ENCODE measurements at regions not wholly inside any gene's neighbourhood (a gene's known extent, or its start where the extent isn't known, plus 50 kb on each side); places are given as distances from the start of the nearest gene placed in this dataset.
A peak's percentile ranks its signal among the peaks of the same experiment; 100 is the strongest.

GRCh38 chr13:50125304-50125553 is 110.0 kb downstream of the KCNRG start:
- TF ChIP-seq CTCF (IDR thresholded peaks at IDR 0.05): no peak
- H3K27me3 Mint-ChIP-seq (ENCODE audit: low read depth in 2 of 2): peaks cover 11 to 14% of the 10 kb centered on the region in 2 donors
- H3K36me3 Mint-ChIP-seq: no peaks in the 10 kb centered on the region
- H3K27me3 ChIP-seq (ENCODE audit: control insufficient read depth, insufficient read depth, low read length): peaks cover 13% of the 10 kb centered on the region
- no peaks in the 10 kb centered on the region for H3K36me3 ChIP-seq (ENCODE audit: control insufficient read depth, insufficient read depth, low read length)
- peak overlapping the region; percentile 91 for H3K4me3 Mint-ChIP-seq
- intact Hi-C loops (cut with micrococcal nuclease): loop anchor here (2.0 to 10.0 kb wide), 3 partner anchors 110 to 784 kb away; partner anchors contain the start of genes CAB39L, RNASEH2B and SETDB2
- H3K27ac ChIP-seq (ENCODE audit: low read length): peak overlapping the region; percentile 96
- peak overlapping the region; percentile 95 for H3K4me3 ChIP-seq (ENCODE audit: low read length)
- DNase-seq (peak in 1 of 2 donors; percentile 69), ATAC-seq (peak in 1 of 3 donors; percentile 16)
- no peaks in the 10 kb centered on the region for H3K9me3 ChIP-seq (ENCODE audit: control insufficient read depth, insufficient read depth, low read length)
- H3K4me1 Mint-ChIP-seq: peaks cover 39 to 54% of the 10 kb centered on the region in 2 donors
- under 1% methylated on average over 31 of the region's 31 CpGs for WGBS (ENCODE audit: insufficient coverage)
- peak overlapping the region; percentile 93 to 98 for H3K27ac Mint-ChIP-seq
- H3K9me3 Mint-ChIP-seq: no peaks in the 10 kb centered on the region
- peaks cover 43% of the 10 kb centered on the region for H3K4me1 ChIP-seq (ENCODE audit: control insufficient read depth, insufficient read depth, low read length)

- H3K4me1 ChIP-seq (ENCODE audit: control insufficient read depth, insufficient read depth, low read length): peaks cover 48% of the 10 kb centered on the region
Measured at GRCh38 chr13:50125554-50126262, 110.5 kb downstream of the KCNRG start.

GRCh38 chr13:50126263-50126992 is 111.2 kb downstream of the KCNRG start:
- peaks cover 50 to 66% of the 10 kb centered on the region in 2 donors for H3K4me1 Mint-ChIP-seq
- ATAC-seq (no peak), DNase-seq (peak in 1 of 2 donors; percentile 71)
- Histone ChIP-seq H3K4me3 (ENCODE audit: low read length) (peak overlapping the region; percentile 95), H3K27me3 (ENCODE audit: control insufficient read depth, insufficient read depth, low read length) (peaks cover 24% of the 10 kb centered on the region), H3K36me3 (ENCODE audit: control insufficient read depth, insufficient read depth, low read length) (no peaks in the 10 kb centered on the region), H3K9me3 (ENCODE audit: control insufficient read depth, insufficient read depth, low read length) (no peaks in the 10 kb centered on the region), H3K4me1 (ENCODE audit: control insufficient read depth, insufficient read depth, low read length) (peaks cover 51% of the 10 kb centered on the region), H3K27ac (ENCODE audit: low read length) (peak overlapping the region; percentile 96)
- no peaks in the 10 kb centered on the region for H3K36me3 Mint-ChIP-seq
- H3K27me3 Mint-ChIP-seq (ENCODE audit: low read depth in 2 of 2): peaks cover 14 to 21% of the 10 kb centered on the region in 2 donors
- no peak for TF ChIP-seq CTCF (IDR thresholded peaks at IDR 0.05)
- H3K9me3 Mint-ChIP-seq: no peaks in the 10 kb centered on the region
- 58% methylated on average over 23 of the region's 28 CpGs for WGBS (ENCODE audit: insufficient coverage)
- H3K4me3 Mint-ChIP-seq: peak overlapping the region; percentile 91
- H3K27ac Mint-ChIP-seq: peak overlapping the region; percentile 93 to 98
- intact Hi-C loops (cut with micrococcal nuclease): loop anchor here (10.0 kb wide), 2 partner anchors 108 to 682 kb away; partner anchors contain the start of genes CAB39L and SETDB2

More at GRCh38 chr13:50125554-50126262, 110.5 kb downstream of the KCNRG start:
- Mint-ChIP-seq H3K27ac (peak overlapping the region; percentile 93 to 98), H3K4me1 (peaks cover 43 to 59% of the 10 kb centered on the region in 2 donors), H3K27me3 (ENCODE audit: low read depth in 2 of 2) (peaks cover 11 to 14% of the 10 kb centered on the region in 2 donors), H3K4me3 (peak overlapping the region; percentile 91), H3K36me3 (no peaks in the 10 kb centered on the region), H3K9me3 (no peaks in the 10 kb centered on the region)
- Histone ChIP-seq H3K9me3 (ENCODE audit: control insufficient read depth, insufficient read depth, low read length) (no peaks in the 10 kb centered on the region), H3K4me3 (ENCODE audit: low read length) (peak overlapping the region; percentile 95), H3K27me3 (ENCODE audit: control insufficient read depth, insufficient read depth, low read length) (peaks cover 17% of the 10 kb centered on the region), H3K27ac (ENCODE audit: low read length) (peak overlapping the region; percentile 96), H3K36me3 (ENCODE audit: control insufficient read depth, insufficient read depth, low read length) (no peaks in the 10 kb centered on the region)
- TF ChIP-seq CTCF (IDR thresholded peaks at IDR 0.05): no peak
- intact Hi-C loops (cut with micrococcal nuclease): loop anchor here (2.0 to 10.0 kb wide), 3 partner anchors 109 to 783 kb away; partner anchors contain the start of genes CAB39L, RNASEH2B and SETDB2
- DNase-seq: peak; percentile 73 to 94
- WGBS (ENCODE audit: insufficient coverage): under 1% methylated on average over 87 of the region's 87 CpGs
- peak; percentile 32 to 65 (median 51) for ATAC-seq
